ENCODE measurements at regions not wholly inside any gene's neighbourhood (a gene's known extent, or its start where the extent isn't known, plus 50 kb on each side); places are given as distances from the start of the nearest gene placed in this dataset.
"Not testable (repeated sequence)": the region's sequence is repeated elsewhere in the genome, so short reads cannot be mapped to it uniquely, and the experiment has no call there.

GRCh38 chr21:25531538-25532250 lies 75.6 kb downstream of the MRPL39 start:
- not testable (repeated sequence) for DNase-seq

GRCh38 chr21:25528515-25528914 lies 78.8 kb downstream of the MRPL39 start:
- DNase-seq = no peak

GRCh38 chr21:25518491-25518911 lies 88.8 kb downstream of the MRPL39 start:
- DNase-seq = no peak

GRCh38 chr21:25515484-25516405 lies 91.5 kb downstream of the MRPL39 start:
- DNase-seq = no peak

GRCh38 chr21:25513810-25514209 lies 93.5 kb downstream of the MRPL39 start:
- no peak for DNase-seq

GRCh38 chr21:25512095-25513081 lies 94.9 kb downstream of the MRPL39 start:
- no peak for DNase-seq

- no peak for DNase-seq
Measured at GRCh38 chr21:25509862-25510261, 97.4 kb downstream of the MRPL39 start.

- no peak for DNase-seq
Measured at GRCh38 chr21:25508364-25508763, 98.9 kb downstream of the MRPL39 start.

- DNase-seq = no peak
Measured at GRCh38 chr21:25507522-25507921, 99.8 kb downstream of the MRPL39 start.

- DNase-seq = no peak
Measured at GRCh38 chr21:25506887-25507286, 100.4 kb downstream of the MRPL39 start.

- no peak for DNase-seq
Measured at GRCh38 chr21:25506261-25506660, 101.0 kb downstream of the MRPL39 start.

- no peak for DNase-seq
Measured at GRCh38 chr21:25503981-25504380, 103.3 kb downstream of the MRPL39 start.

- DNase-seq = no peak
Measured at GRCh38 chr21:25501996-25502665, 105.2 kb downstream of the MRPL39 start.

- DNase-seq = no peak
Measured at GRCh38 chr21:25501462-25501861, 105.8 kb downstream of the MRPL39 start.

- DNase-seq = no peak
Measured at GRCh38 chr21:25500598-25500997, 106.7 kb downstream of the MRPL39 start.

- DNase-seq = no peak
Measured at GRCh38 chr21:25496825-25497482, 110.3 kb downstream of the MRPL39 start.

- DNase-seq = no peak
Measured at GRCh38 chr21:25494804-25495203, 112.5 kb downstream of the MRPL39 start.

- DNase-seq = no peak
Measured at GRCh38 chr21:25493722-25494121, 113.6 kb downstream of the MRPL39 start.

- no peak for DNase-seq
Measured at GRCh38 chr21:25491267-25491666, 116.0 kb downstream of the MRPL39 start.

- DNase-seq = no peak
Measured at GRCh38 chr21:25490742-25491141, 116.5 kb downstream of the MRPL39 start.

- DNase-seq = no peak
Measured at GRCh38 chr21:25489673-25490072, 117.6 kb downstream of the MRPL39 start.

Data from renal pelvis (tissue), 1 donor.